ENCODE measurements at regions not wholly inside any gene's neighbourhood (a gene's known extent, or its start where the extent isn't known, plus 50 kb on each side); places are given as distances from the start of the nearest gene placed in this dataset.
A peak's percentile ranks its signal among the peaks of the same experiment; 100 is the strongest.

- peak; percentile 19 for DNase-seq
- Mint-ChIP-seq H3K9me3 (no peaks in the 10 kb centered on the region), H3K27me3 (ENCODE audit: low read depth) (no peaks in the 10 kb centered on the region), H3K27ac (no peak overlapping the region), H3K4me3 (no peak overlapping the region), H3K4me1 (ENCODE audit: low read depth) (peaks cover 16% of the 10 kb centered on the region), H3K36me3 (ENCODE audit: low read depth) (peaks cover 8% of the 10 kb centered on the region)
- intact Hi-C loops (cut with micrococcal nuclease) = loop anchor here (1.0 kb wide), 1 partner anchor 58 kb away; no protein-coding TSS in a partner anchor
- CTCF ChIA-PET = interaction anchor here (0.6 to 1.4 kb wide), 3 partner anchors 10 to 166 kb away, joined by 3 read pairs; no protein-coding TSS in a partner anchor
These were observed 434.6 kb upstream of the RGS6 start for GRCh38 chr14:71497645-71498086.

GRCh38 chr14:71498212-71498611 lies 434.0 kb upstream of the RGS6 start:
- Mint-ChIP-seq H3K4me1 (ENCODE audit: low read depth) (peaks cover 16% of the 10 kb centered on the region), H3K4me3 (no peak overlapping the region), H3K36me3 (ENCODE audit: low read depth) (peaks cover 8% of the 10 kb centered on the region), H3K27me3 (ENCODE audit: low read depth) (no peaks in the 10 kb centered on the region), H3K9me3 (no peaks in the 10 kb centered on the region), H3K27ac (no peak overlapping the region)
- intact Hi-C loops (cut with micrococcal nuclease) = no loop called here
- CTCF ChIA-PET = interaction anchor here (0.6 to 1.4 kb wide), 3 partner anchors 10 to 166 kb away, joined by 3 read pairs; no protein-coding TSS in a partner anchor
- no peak for DNase-seq

DNA sequence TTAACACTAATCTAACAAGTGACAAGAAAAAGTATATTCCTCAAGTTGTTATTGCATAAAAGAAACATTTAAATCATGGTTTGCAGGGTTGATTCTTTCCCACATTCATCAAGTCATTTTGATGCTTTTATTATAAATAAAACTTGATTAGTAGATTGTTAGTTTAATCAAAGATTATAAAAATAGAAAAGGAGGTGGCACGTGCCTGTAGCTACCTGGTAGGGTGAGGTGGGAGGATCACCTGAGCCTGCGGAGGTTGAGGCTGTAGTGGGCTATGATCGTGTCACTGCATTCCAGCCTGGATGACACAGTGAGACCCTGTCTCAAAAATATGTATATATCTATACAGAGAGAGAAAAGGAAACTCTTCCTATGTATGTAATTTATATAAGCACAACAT lies 433.2 kb upstream of the RGS6 start:
- H3K4me1 Mint-ChIP-seq (ENCODE audit: low read depth) = peaks cover 16% of the 10 kb centered on the region
- H3K27me3 Mint-ChIP-seq (ENCODE audit: low read depth) = no peaks in the 10 kb centered on the region
- H3K27ac Mint-ChIP-seq = no peak overlapping the region
- no peak for DNase-seq
- intact Hi-C loops (cut with micrococcal nuclease) = no loop called here
- H3K36me3 Mint-ChIP-seq (ENCODE audit: low read depth) = peaks cover 8% of the 10 kb centered on the region
- no peak overlapping the region for H3K4me3 Mint-ChIP-seq
- CTCF ChIA-PET = no interaction called here
- H3K9me3 Mint-ChIP-seq = no peaks in the 10 kb centered on the region

- Mint-ChIP-seq H3K4me3 (no peak overlapping the region), H3K4me1 (ENCODE audit: low read depth) (peaks cover 5% of the 10 kb centered on the region), H3K36me3 (ENCODE audit: low read depth) (peaks cover 4% of the 10 kb centered on the region), H3K27me3 (ENCODE audit: low read depth) (no peaks in the 10 kb centered on the region), H3K9me3 (no peaks in the 10 kb centered on the region), H3K27ac (no peak overlapping the region)
- intact Hi-C loops (cut with micrococcal nuclease) = no loop called here
- CTCF ChIA-PET = interaction anchor here (0.6 to 1.0 kb wide), 2 partner anchors 10 to 49 kb away, joined by 3 read pairs; no protein-coding TSS in a partner anchor
- no peak for DNase-seq
These were observed 424.5 kb upstream of the RGS6 start for GRCh38 chr14:71507681-71508080.

DNA sequence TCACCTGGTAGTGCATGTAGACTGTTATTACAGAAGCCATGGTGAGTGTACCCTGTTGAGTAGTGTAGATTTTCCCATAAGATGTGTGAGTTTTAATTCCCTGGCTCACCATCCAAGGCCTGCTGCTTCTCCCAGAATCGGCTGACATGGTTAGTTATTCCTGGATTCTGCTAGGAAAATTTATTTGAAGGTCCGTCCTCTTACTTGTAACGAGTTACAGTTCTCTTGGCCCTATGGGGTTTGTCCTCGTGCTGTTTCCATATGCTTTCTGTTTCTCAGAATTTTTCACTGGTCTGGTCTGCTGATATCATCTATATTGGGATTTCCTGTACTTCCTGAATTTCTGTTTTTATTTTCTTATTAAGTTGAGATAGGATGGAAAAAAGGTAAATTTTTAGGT lies 423.3 kb upstream of the RGS6 start:
- no peaks in the 10 kb centered on the region for H3K9me3 Mint-ChIP-seq
- intact Hi-C loops (cut with micrococcal nuclease) = no loop called here
- H3K4me1 Mint-ChIP-seq (ENCODE audit: low read depth) = peaks cover 5% of the 10 kb centered on the region
- no peak overlapping the region for H3K4me3 Mint-ChIP-seq
- H3K36me3 Mint-ChIP-seq (ENCODE audit: low read depth) = peaks cover 13% of the 10 kb centered on the region
- DNase-seq = no peak
- H3K27ac Mint-ChIP-seq = no peak overlapping the region
- CTCF ChIA-PET = no interaction called here
- H3K27me3 Mint-ChIP-seq (ENCODE audit: low read depth) = no peaks in the 10 kb centered on the region

DNA sequence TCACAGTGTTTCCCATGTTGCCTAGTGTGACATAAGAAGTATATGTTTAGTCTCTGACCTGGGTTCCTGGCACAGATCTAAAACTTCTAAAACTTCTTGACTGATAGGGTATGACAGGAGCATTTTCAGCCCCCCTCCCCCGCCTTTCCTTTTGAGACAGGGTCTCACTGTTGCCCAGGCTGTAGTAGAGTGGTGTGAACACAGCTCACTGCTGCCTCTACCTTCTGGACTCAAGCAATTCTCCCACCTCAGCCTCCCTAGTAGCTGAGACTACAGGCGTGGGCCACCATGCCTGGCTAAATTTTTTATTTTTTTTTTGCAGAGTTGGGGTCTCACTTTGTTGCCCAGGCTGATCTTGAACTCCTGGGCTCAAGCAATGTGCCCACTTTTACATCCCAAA lies 421.1 kb upstream of the RGS6 start:
- Mint-ChIP-seq H3K9me3 (no peaks in the 10 kb centered on the region), H3K36me3 (ENCODE audit: low read depth) (peaks cover 22% of the 10 kb centered on the region), H3K4me1 (ENCODE audit: low read depth) (peaks cover 5% of the 10 kb centered on the region), H3K27ac (no peak overlapping the region), H3K4me3 (no peak overlapping the region), H3K27me3 (ENCODE audit: low read depth) (no peaks in the 10 kb centered on the region)
- DNase-seq = no peak
- CTCF ChIA-PET = interaction anchor here (0.6 to 1.1 kb wide), 2 partner anchors 18 to 20 kb away, joined by 3 read pairs; no protein-coding TSS in a partner anchor
- intact Hi-C loops (cut with micrococcal nuclease) = no loop called here

DNA sequence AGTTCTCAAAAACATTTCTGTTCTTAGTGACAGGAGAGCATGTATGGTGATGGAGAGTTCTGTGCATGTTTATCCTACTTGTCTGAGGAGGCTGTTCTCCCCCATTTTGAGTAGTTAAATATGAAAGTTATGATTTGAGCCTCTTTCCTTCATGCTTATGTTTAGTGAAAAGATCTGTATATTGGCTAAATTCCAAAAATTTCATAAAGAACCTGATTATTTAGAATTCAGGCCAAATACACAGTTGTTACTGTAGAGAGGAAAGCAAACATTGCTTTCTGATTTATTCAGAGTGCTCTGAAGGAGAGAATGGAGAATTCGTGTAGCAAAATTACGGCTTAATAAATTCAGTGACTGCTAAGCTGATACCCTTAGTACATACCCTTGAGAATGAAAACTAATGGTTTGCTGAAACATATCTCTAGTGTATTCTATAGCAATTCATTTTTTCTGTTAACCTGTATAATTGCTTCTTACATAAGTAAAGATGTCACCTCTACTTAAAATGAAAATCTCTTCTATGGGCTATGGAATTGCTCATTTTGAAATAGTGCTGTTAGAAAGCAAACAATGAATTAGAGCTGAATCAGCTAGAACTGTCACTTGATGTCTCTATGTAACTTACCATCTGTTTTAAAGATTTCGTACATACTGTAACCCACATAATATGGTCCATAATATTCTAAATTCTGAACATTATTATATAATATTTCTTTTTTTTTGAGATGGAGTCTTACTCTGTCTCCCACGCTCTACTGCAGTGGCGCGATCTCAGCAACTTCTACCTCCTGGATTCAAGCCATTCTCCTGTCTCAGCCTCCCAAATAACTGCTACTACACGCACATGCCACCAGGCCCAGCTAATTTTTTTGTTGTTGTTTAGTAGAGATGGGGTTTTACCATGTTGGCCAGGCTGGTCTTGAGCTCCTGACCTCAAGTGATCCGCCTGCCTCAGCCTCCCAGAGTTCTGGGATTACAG lies 417.0 kb upstream of the RGS6 start:
- Mint-ChIP-seq H3K9me3 (peaks cover 4% of the 10 kb centered on the region), H3K27ac (no peak overlapping the region), H3K4me3 (no peak overlapping the region), H3K36me3 (ENCODE audit: low read depth) (peaks cover 31% of the 10 kb centered on the region), H3K27me3 (ENCODE audit: low read depth) (no peaks in the 10 kb centered on the region), H3K4me1 (ENCODE audit: low read depth) (no peaks in the 10 kb centered on the region)
- intact Hi-C loops (cut with micrococcal nuclease) = no loop called here
- DNase-seq = no peak
- CTCF ChIA-PET = no interaction called here

DNA sequence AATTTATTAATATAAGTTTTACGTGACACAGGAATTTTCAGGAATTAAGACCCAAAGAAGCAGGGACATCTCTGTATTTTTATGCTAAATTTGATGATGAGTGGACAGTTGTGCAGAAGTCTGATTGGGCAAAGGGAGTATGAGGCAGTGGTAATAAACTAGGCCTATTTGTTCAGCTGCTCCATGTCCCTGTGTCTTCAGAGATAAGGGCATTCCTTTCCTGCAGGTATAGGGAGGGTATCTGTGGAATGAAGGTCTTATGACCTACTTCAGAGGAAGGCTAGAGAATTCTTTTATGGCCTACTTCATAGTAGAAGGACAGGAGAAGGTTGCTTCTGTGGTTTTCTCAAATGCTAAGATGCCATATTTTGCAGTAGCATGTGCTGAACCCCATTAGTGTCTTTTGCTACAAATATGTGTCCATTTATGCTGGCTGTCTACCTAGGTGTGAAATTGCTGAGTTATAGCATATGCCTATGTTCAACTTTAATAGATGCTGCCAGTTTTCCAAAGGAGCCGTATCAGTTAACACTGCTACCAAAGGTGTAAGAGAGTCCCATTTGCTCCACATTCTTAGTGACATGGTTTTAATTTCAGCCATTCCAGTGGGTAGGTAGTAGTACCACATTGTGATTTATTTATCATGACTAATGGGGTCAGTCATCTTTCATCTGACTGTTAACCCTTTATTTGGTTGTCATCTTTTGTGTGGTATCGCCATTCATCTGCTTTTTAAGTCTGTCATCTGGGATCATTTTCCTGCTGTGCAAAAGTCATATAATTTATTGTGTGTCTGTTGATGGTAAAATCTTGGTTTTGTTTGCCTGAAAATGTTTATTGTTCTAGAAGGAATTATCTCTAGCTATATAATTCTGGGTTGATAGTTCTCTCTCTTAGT lies 410.7 kb upstream of the RGS6 start:
- Mint-ChIP-seq H3K4me1 (ENCODE audit: low read depth) (peaks cover 19% of the 10 kb centered on the region), H3K27me3 (ENCODE audit: low read depth) (no peaks in the 10 kb centered on the region), H3K27ac (no peak overlapping the region), H3K4me3 (no peak overlapping the region), H3K9me3 (peaks cover 4% of the 10 kb centered on the region), H3K36me3 (ENCODE audit: low read depth) (peaks cover 14% of the 10 kb centered on the region)
- intact Hi-C loops (cut with micrococcal nuclease) = no loop called here
- CTCF ChIA-PET = no interaction called here
- DNase-seq = no peak

DNA sequence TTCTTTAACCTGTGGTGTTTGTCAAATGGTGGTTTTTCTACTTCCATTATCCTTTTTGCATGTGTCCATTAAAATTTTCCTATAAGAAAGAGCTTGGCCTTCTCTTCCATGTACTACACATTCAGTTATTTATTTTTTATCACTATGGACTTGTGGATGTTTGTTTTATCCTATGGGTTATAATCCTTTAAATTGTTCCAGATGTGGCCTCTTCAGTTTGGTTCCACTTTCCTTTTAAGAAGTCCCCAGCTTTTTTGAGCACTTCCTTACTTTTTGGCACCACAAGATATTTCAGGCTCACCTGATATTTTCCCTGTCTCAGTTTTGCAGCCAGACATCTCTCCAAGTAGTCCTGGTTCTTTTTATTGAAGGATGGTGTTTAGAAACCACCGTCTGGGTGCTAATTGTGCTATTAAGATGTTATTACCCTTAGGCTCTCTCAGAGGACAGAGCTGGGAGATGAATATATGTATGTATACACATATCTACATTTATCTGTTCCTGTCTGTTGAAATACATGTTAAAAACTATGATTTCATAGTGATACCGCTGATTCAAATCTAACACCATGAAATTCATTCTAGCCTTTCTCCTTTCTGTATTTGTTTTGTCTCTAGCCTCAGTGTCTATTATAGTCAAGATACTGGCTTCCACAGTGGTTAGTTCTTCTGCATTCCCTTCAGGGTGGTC lies 408.5 kb upstream of the RGS6 start:
- Mint-ChIP-seq H3K36me3 (ENCODE audit: low read depth) (peaks cover 8% of the 10 kb centered on the region), H3K4me3 (no peak overlapping the region), H3K9me3 (peaks cover under 1% of the 10 kb centered on the region), H3K27me3 (ENCODE audit: low read depth) (no peaks in the 10 kb centered on the region), H3K4me1 (ENCODE audit: low read depth) (peaks cover 19% of the 10 kb centered on the region), H3K27ac (no peak overlapping the region)
- intact Hi-C loops (cut with micrococcal nuclease) = loop anchor here (1.0 kb wide), 1 partner anchor 32 kb away; no protein-coding TSS in a partner anchor
- CTCF ChIA-PET = interaction anchor here (0.7 kb wide), 1 partner anchor 142 kb away, joined by 3 read pairs; no protein-coding TSS in a partner anchor
- DNase-seq = no peak

DNA sequence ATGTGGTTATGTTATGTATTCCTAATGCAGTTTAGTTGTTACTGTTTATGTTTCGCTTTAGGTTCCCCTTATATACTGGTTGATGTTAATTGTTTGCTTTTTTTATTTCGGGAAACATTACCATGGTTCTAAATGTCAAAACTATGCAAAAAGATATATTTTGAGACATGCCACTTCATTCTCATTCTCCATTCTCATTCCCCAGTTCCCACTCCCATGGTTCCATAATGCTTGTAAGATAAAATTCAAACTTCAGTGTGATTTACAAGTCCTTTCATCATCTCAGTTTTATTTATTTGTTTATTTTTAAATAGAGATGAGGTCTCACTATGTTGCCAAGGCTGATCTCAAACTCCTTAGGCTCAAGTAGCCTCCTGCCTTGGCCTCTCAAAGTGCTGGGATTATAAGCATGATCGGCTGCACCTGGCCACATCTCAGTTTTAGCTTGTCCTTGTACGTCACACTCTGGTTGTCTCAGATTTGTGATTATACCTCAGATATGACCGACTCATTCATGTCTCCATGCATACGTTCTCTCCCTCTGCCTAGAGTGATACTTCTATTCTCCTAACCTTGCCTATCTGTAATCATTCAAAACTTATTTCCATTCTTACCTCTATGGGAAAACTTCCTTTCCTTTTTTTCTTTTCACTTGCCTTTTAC lies 407.8 kb upstream of the RGS6 start:
- no peaks in the 10 kb centered on the region for H3K27me3 Mint-ChIP-seq (ENCODE audit: low read depth)
- H3K4me3 Mint-ChIP-seq = no peak overlapping the region
- H3K36me3 Mint-ChIP-seq (ENCODE audit: low read depth) = peaks cover 5% of the 10 kb centered on the region
- CTCF ChIA-PET = interaction anchor here (0.7 kb wide), 1 partner anchor 142 kb away, joined by 3 read pairs; no protein-coding TSS in a partner anchor
- H3K27ac Mint-ChIP-seq = no peak overlapping the region
- intact Hi-C loops (cut with micrococcal nuclease) = loop anchor here (1.0 kb wide), 1 partner anchor 31 kb away; no protein-coding TSS in a partner anchor
- no peak for DNase-seq
- no peaks in the 10 kb centered on the region for H3K9me3 Mint-ChIP-seq
- H3K4me1 Mint-ChIP-seq (ENCODE audit: low read depth) = peaks cover 19% of the 10 kb centered on the region

DNA sequence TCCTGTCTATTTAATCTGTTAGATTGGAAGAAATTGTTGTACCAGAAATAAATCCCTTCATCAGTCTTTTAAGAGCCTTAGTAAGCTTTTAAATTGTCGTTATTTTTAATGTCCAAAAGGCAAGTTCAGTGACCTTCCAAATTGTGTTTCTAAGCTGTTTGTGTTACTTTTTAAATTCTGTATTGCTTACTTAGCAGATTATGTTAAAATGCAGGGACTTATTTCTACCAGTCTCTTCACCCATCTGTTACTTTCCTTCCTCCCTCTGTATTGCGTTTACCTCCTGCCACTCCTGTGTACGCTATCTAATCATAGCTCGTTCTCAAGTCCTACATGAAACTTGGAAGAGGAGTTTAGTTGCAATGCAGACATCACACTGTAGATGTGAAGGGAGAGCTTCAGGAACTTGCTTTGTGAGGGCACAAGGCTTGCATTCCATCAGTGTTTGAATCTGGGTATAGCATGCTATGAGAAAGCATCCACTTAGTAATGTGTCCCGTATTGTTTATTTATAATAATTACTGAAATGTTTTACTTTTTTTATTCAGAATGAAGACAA lies 406.5 kb upstream of the RGS6 start:
- Mint-ChIP-seq H3K4me3 (no peak overlapping the region), H3K27ac (no peak overlapping the region)

More for the DNA sequence above, 406.5 kb upstream of the RGS6 start:
- intact Hi-C loops (cut with micrococcal nuclease) = no loop called here
- Mint-ChIP-seq H3K36me3 (ENCODE audit: low read depth) (peaks cover 12% of the 10 kb centered on the region), H3K9me3 (no peaks in the 10 kb centered on the region), H3K4me1 (ENCODE audit: low read depth) (peaks cover 19% of the 10 kb centered on the region), H3K27me3 (ENCODE audit: low read depth) (no peaks in the 10 kb centered on the region)
- no peak for DNase-seq
- CTCF ChIA-PET = no interaction called here
